ENCODE measurements at regions not wholly inside any gene's neighbourhood (a gene's known extent, or its start where the extent isn't known, plus 50 kb on each side); places are given as distances from the start of the nearest gene placed in this dataset.

- DNase-seq (ENCODE audit: low read depth in 2 of 2): no peak
- H3K27me3 ChIP-seq (ENCODE audit: control insufficient read depth, insufficient read depth, low read length): no peaks in the 10 kb centered on the region
- H3K4me3 ChIP-seq (replicated peaks in 1 of 4; ENCODE audit: control extremely low read depth in 1 of 4, insufficient read depth in 1 of 4, low read depth in 3 of 4, low read length in 4 of 4): no peak overlapping the region
- H3K4me2 ChIP-seq (ENCODE audit: extremely low read depth, insufficient read depth, low read length): no peak overlapping the region
- no peak overlapping the region for H3K27ac ChIP-seq (ENCODE audit: insufficient read depth, low read length)
- no peaks in the 10 kb centered on the region for H4K20me1 ChIP-seq (ENCODE audit: control insufficient read depth, extremely low read depth, insufficient read depth, low read length)
- no peaks in the 10 kb centered on the region for H3K36me3 ChIP-seq (ENCODE audit: control insufficient read depth, insufficient read depth, low read length)
- no peak overlapping the region for H3K9ac ChIP-seq (ENCODE audit: insufficient read depth, low read length)
- H2AFZ ChIP-seq (ENCODE audit: low read length): no peak overlapping the region
- no peak for TF ChIP-seq EZH2 (IDR thresholded peaks at IDR 0.05; ENCODE audit: low read length, missing control alignments)
- TF ChIP-seq CTCF (conservative IDR thresholded peaks at IDR 0.05 in 1 of 2, IDR thresholded peaks at IDR 0.05 in 1 of 2; ENCODE audit: low read depth in 1 of 2, low read length in 2 of 2): no peak
- no peaks in the 10 kb centered on the region for H3K9me3 ChIP-seq (ENCODE audit: control insufficient read depth, insufficient read depth, low read depth, low read length)
- peaks cover 38% of the 10 kb centered on the region for H3K4me1 ChIP-seq (ENCODE audit: control insufficient read depth, extremely low read depth, insufficient read depth, low read length)
- H3K79me2 ChIP-seq (ENCODE audit: control insufficient read depth, insufficient read depth, low read length): no peaks in the 10 kb centered on the region
Measured at GRCh38 chr9:129462360-129462759, 158.5 kb downstream of the C9orf50 start.

- no peaks in the 10 kb centered on the region for H3K36me3 ChIP-seq (ENCODE audit: control insufficient read depth, insufficient read depth, low read length)
- peak overlapping the region; percentile 100 for H3K27ac ChIP-seq (ENCODE audit: insufficient read depth, low read length)
- no peaks in the 10 kb centered on the region for H4K20me1 ChIP-seq (ENCODE audit: control insufficient read depth, extremely low read depth, insufficient read depth, low read length)
- TF ChIP-seq EZH2 (IDR thresholded peaks at IDR 0.05; ENCODE audit: low read length, missing control alignments): no peak
- peak overlapping the region; percentile 98 for H3K9ac ChIP-seq (ENCODE audit: insufficient read depth, low read length)
- no peaks in the 10 kb centered on the region for H3K27me3 ChIP-seq (ENCODE audit: control insufficient read depth, insufficient read depth, low read length)
- H3K4me2 ChIP-seq (ENCODE audit: extremely low read depth, insufficient read depth, low read length): peak overlapping the region; percentile 80
- H3K4me1 ChIP-seq (ENCODE audit: control insufficient read depth, extremely low read depth, insufficient read depth, low read length): peaks cover 34% of the 10 kb centered on the region
- H3K4me3 ChIP-seq (replicated peaks in 1 of 4; ENCODE audit: control extremely low read depth in 1 of 4, insufficient read depth in 1 of 4, low read depth in 3 of 4, low read length in 4 of 4): peak overlapping the region in 3 of 4 experiments; percentile 44 to 57 (median 49)
- no peaks in the 10 kb centered on the region for H3K79me2 ChIP-seq (ENCODE audit: control insufficient read depth, insufficient read depth, low read length)
- no peak overlapping the region for H2AFZ ChIP-seq (ENCODE audit: low read length)
- no peaks in the 10 kb centered on the region for H3K9me3 ChIP-seq (ENCODE audit: control insufficient read depth, insufficient read depth, low read depth, low read length)
- peak; percentile 99 for DNase-seq (ENCODE audit: low read depth in 2 of 2)
Measured at GRCh38 chr9:129460323-129461261, 160.3 kb downstream of the C9orf50 start.

GRCh38 chr9:129459547-129460322 lies 161.2 kb downstream of the C9orf50 start:
- Histone ChIP-seq H3K4me3 (replicated peaks in 1 of 4; ENCODE audit: control extremely low read depth in 1 of 4, insufficient read depth in 1 of 4, low read depth in 3 of 4, low read length in 4 of 4) (no peak overlapping the region), H3K4me1 (ENCODE audit: control insufficient read depth, extremely low read depth, insufficient read depth, low read length) (peaks cover 27% of the 10 kb centered on the region), H3K9ac (ENCODE audit: insufficient read depth, low read length) (no peak overlapping the region), H3K36me3 (ENCODE audit: control insufficient read depth, insufficient read depth, low read length) (no peaks in the 10 kb centered on the region), H3K27ac (ENCODE audit: insufficient read depth, low read length) (peak overlapping the region; percentile 27), H3K9me3 (ENCODE audit: control insufficient read depth, insufficient read depth, low read depth, low read length) (no peaks in the 10 kb centered on the region), H3K79me2 (ENCODE audit: control insufficient read depth, insufficient read depth, low read length) (no peaks in the 10 kb centered on the region), H3K27me3 (ENCODE audit: control insufficient read depth, insufficient read depth, low read length) (no peaks in the 10 kb centered on the region), H2AFZ (ENCODE audit: low read length) (no peak overlapping the region), H3K4me2 (ENCODE audit: extremely low read depth, insufficient read depth, low read length) (no peak overlapping the region), H4K20me1 (ENCODE audit: control insufficient read depth, extremely low read depth, insufficient read depth, low read length) (no peaks in the 10 kb centered on the region)
- TF ChIP-seq CTCF (conservative IDR thresholded peaks at IDR 0.05 in 1 of 2, IDR thresholded peaks at IDR 0.05 in 1 of 2; ENCODE audit: low read depth in 1 of 2, low read length in 2 of 2) (no peak), EZH2 (IDR thresholded peaks at IDR 0.05; ENCODE audit: low read length, missing control alignments) (no peak)
- no peak for DNase-seq (ENCODE audit: low read depth in 2 of 2)

Measured in fibroblast of lung (primary cell).